Activated naive CD8-positive, alpha-beta T cell treated with anti-CD3 and anti-CD28 coated beads for 36 hours (primary cell): ENCODE measurements at regions not wholly inside any gene's neighbourhood (a gene's known extent, or its start where the extent isn't known, plus 50 kb on each side); places are given as distances from the start of the nearest gene placed in this dataset.
"Not testable (repeated sequence)": the region's sequence is repeated elsewhere in the genome, so short reads cannot be mapped to it uniquely, and the experiment has no call there.

ENCODE experiments used
- DNase-seq: peaks from one replicate; pipeline ENCODE4 v3.0.0; 2021
- H3K27ac Mint-ChIP-seq: one replicate; pipeline ENCODE4 v1.8.0; 2022; ENCODE audit warnings: mild to moderate bottlenecking, moderate library complexity, mixed read lengths
- H3K27me3 Mint-ChIP-seq: one replicate; pipeline ENCODE4 v1.8.0; 2022; ENCODE audit warnings: mild to moderate bottlenecking, mixed read lengths
- H3K36me3 Mint-ChIP-seq: one replicate; pipeline ENCODE4 v1.8.0; 2021; ENCODE audit warnings: mild to moderate bottlenecking, mixed read lengths
- H3K4me1 Mint-ChIP-seq: one replicate; pipeline ENCODE4 v1.8.0; 2021; ENCODE audit warnings: mixed read lengths
- H3K4me3 Mint-ChIP-seq: one replicate; pipeline ENCODE4 v1.8.0; 2022; ENCODE audit warnings: mild to moderate bottlenecking, moderate library complexity, mixed read lengths
- H3K9me3 Mint-ChIP-seq: one replicate; pipeline ENCODE4 v1.8.0; 2022; ENCODE audit warnings: mixed read lengths

GRCh38 chr18:4705894-4706293, 250.8 kb upstream of the DLGAP1 start:
- Mint-ChIP-seq H3K27ac (no peak overlapping the region), H3K36me3 (no peaks in the 10 kb centered on the region)
- DNase-seq, result no peak

GRCh38 chr18:4704781-4705180, 249.7 kb upstream of the DLGAP1 start:
- no peaks in the 10 kb centered on the region for H3K36me3 Mint-ChIP-seq
- no peaks in the 10 kb centered on the region for H3K27me3 Mint-ChIP-seq
- no peak overlapping the region for H3K4me3 Mint-ChIP-seq
- peaks cover 5% of the 10 kb centered on the region for H3K9me3 Mint-ChIP-seq
- DNase-seq, result no peak
- no peak overlapping the region for H3K27ac Mint-ChIP-seq
- H3K4me1 Mint-ChIP-seq, result no peaks in the 10 kb centered on the region

More at GRCh38 chr18:4705894-4706293, 250.8 kb upstream of the DLGAP1 start:
- H3K4me3 Mint-ChIP-seq, result no peak overlapping the region
- peaks cover 5% of the 10 kb centered on the region for H3K9me3 Mint-ChIP-seq
- H3K4me1 Mint-ChIP-seq, result no peaks in the 10 kb centered on the region
- no peaks in the 10 kb centered on the region for H3K27me3 Mint-ChIP-seq

GRCh38 chr18:4691836-4692235, 236.7 kb upstream of the DLGAP1 start:
- no peaks in the 10 kb centered on the region for H3K36me3 Mint-ChIP-seq
- DNase-seq, result no peak
- no peak overlapping the region for H3K27ac Mint-ChIP-seq
- H3K4me1 Mint-ChIP-seq, result no peaks in the 10 kb centered on the region
- peaks cover 25% of the 10 kb centered on the region for H3K9me3 Mint-ChIP-seq
- H3K4me3 Mint-ChIP-seq, result no peak overlapping the region
- H3K27me3 Mint-ChIP-seq, result no peaks in the 10 kb centered on the region

GRCh38 chr18:4678685-4679084, 223.6 kb upstream of the DLGAP1 start:
- DNase-seq, H3K36me3 Mint-ChIP-seq, H3K27ac Mint-ChIP-seq, H3K27me3 Mint-ChIP-seq, H3K9me3 Mint-ChIP-seq, H3K4me1 Mint-ChIP-seq, H3K4me3 Mint-ChIP-seq: not testable (repeated sequence)

- H3K27ac Mint-ChIP-seq, result no peak overlapping the region
Observed at GRCh38 chr18:4677006-4677405, 221.9 kb upstream of the DLGAP1 start.

GRCh38 chr18:4672162-4672561, 217.1 kb upstream of the DLGAP1 start:
- Mint-ChIP-seq H3K36me3 (no peaks in the 10 kb centered on the region), H3K4me3 (no peak overlapping the region), H3K27me3 (no peaks in the 10 kb centered on the region), H3K4me1 (no peaks in the 10 kb centered on the region), H3K27ac (no peak overlapping the region), H3K9me3 (peaks cover 34% of the 10 kb centered on the region)
- no peak for DNase-seq

More at GRCh38 chr18:4677006-4677405, 221.9 kb upstream of the DLGAP1 start:
- no peaks in the 10 kb centered on the region for H3K4me1 Mint-ChIP-seq
- DNase-seq, result no peak
- H3K4me3 Mint-ChIP-seq, result no peak overlapping the region
- no peaks in the 10 kb centered on the region for H3K27me3 Mint-ChIP-seq
- H3K9me3 Mint-ChIP-seq, result peaks cover 6% of the 10 kb centered on the region
- H3K36me3 Mint-ChIP-seq, result no peaks in the 10 kb centered on the region

GRCh38 chr18:4658804-4659203, 203.7 kb upstream of the DLGAP1 start:
- Mint-ChIP-seq H3K27ac (no peak overlapping the region), H3K27me3 (no peaks in the 10 kb centered on the region), H3K4me3 (no peak overlapping the region), H3K36me3 (no peaks in the 10 kb centered on the region), H3K9me3 (peaks cover 1% of the 10 kb centered on the region), H3K4me1 (no peaks in the 10 kb centered on the region)
- DNase-seq, result no peak

GRCh38 chr18:4653418-4653817, 198.3 kb upstream of the DLGAP1 start:
- Mint-ChIP-seq H3K27ac (no peak overlapping the region), H3K4me3 (no peak overlapping the region), H3K9me3 (peaks cover 1% of the 10 kb centered on the region), H3K36me3 (no peaks in the 10 kb centered on the region), H3K4me1 (no peaks in the 10 kb centered on the region), H3K27me3 (no peaks in the 10 kb centered on the region)
- DNase-seq, result no peak

GRCh38 chr18:4641771-4642368, 186.8 kb upstream of the DLGAP1 start:
- Mint-ChIP-seq H3K9me3 (peaks cover 2% of the 10 kb centered on the region), H3K36me3 (no peaks in the 10 kb centered on the region), H3K4me1 (no peaks in the 10 kb centered on the region), H3K4me3 (no peak overlapping the region), H3K27ac (no peak overlapping the region), H3K27me3 (no peaks in the 10 kb centered on the region)
- no peak for DNase-seq

- DNase-seq, result no peak
- Mint-ChIP-seq H3K36me3 (no peaks in the 10 kb centered on the region), H3K9me3 (peaks cover 4% of the 10 kb centered on the region), H3K27ac (no peak overlapping the region), H3K4me3 (no peak overlapping the region), H3K27me3 (no peaks in the 10 kb centered on the region), H3K4me1 (no peaks in the 10 kb centered on the region)
Observed at GRCh38 chr18:4640349-4641012, 185.4 kb upstream of the DLGAP1 start.

- no peak for DNase-seq
- Mint-ChIP-seq H3K36me3 (no peaks in the 10 kb centered on the region), H3K27ac (no peak overlapping the region), H3K4me1 (no peaks in the 10 kb centered on the region), H3K9me3 (peaks cover 4% of the 10 kb centered on the region), H3K27me3 (no peaks in the 10 kb centered on the region), H3K4me3 (no peak overlapping the region)
Observed at GRCh38 chr18:4639628-4640310, 184.7 kb upstream of the DLGAP1 start.

GRCh38 chr18:4638680-4639079, 183.6 kb upstream of the DLGAP1 start:
- Mint-ChIP-seq H3K36me3 (no peaks in the 10 kb centered on the region), H3K4me1 (no peaks in the 10 kb centered on the region), H3K27me3 (no peaks in the 10 kb centered on the region), H3K27ac (no peak overlapping the region), H3K9me3 (peaks cover 6% of the 10 kb centered on the region), H3K4me3 (no peak overlapping the region)
- DNase-seq, result no peak

- Mint-ChIP-seq H3K27ac (no peak overlapping the region), H3K4me3 (no peak overlapping the region), H3K4me1 (no peaks in the 10 kb centered on the region), H3K36me3 (no peaks in the 10 kb centered on the region), H3K27me3 (no peaks in the 10 kb centered on the region), H3K9me3 (peaks cover 6% of the 10 kb centered on the region)
- DNase-seq, result no peak
Observed at GRCh38 chr18:4637876-4638275, 182.8 kb upstream of the DLGAP1 start.

- H3K9me3 Mint-ChIP-seq, result peaks cover 4% of the 10 kb centered on the region
- no peaks in the 10 kb centered on the region for H3K27me3 Mint-ChIP-seq
- no peaks in the 10 kb centered on the region for H3K36me3 Mint-ChIP-seq
- DNase-seq, result no peak
- H3K27ac Mint-ChIP-seq, result no peak overlapping the region
- no peak overlapping the region for H3K4me3 Mint-ChIP-seq
- H3K4me1 Mint-ChIP-seq, result no peaks in the 10 kb centered on the region
Observed at GRCh38 chr18:4636967-4637366, 181.9 kb upstream of the DLGAP1 start.

- Mint-ChIP-seq H3K4me3 (no peak overlapping the region), H3K36me3 (no peaks in the 10 kb centered on the region), H3K4me1 (no peaks in the 10 kb centered on the region), H3K27me3 (no peaks in the 10 kb centered on the region), H3K9me3 (peaks cover 2% of the 10 kb centered on the region), H3K27ac (no peak overlapping the region)
- no peak for DNase-seq
Observed at GRCh38 chr18:4631239-4631638, 176.1 kb upstream of the DLGAP1 start.

GRCh38 chr18:4605212-4605611, 150.1 kb upstream of the DLGAP1 start:
- H3K27me3 Mint-ChIP-seq, result no peaks in the 10 kb centered on the region
- no peaks in the 10 kb centered on the region for H3K36me3 Mint-ChIP-seq
- no peaks in the 10 kb centered on the region for H3K4me1 Mint-ChIP-seq
- H3K9me3 Mint-ChIP-seq, result peaks cover 2% of the 10 kb centered on the region
- DNase-seq, result no peak
- H3K27ac Mint-ChIP-seq, result no peak overlapping the region
- no peak overlapping the region for H3K4me3 Mint-ChIP-seq
